HEK293T (cell line): ENCODE measurements at regions not wholly inside any gene's neighbourhood (a gene's known extent, or its start where the extent isn't known, plus 50 kb on each side); places are given as distances from the start of the nearest gene placed in this dataset.

ENCODE experiments used
- CTCF ChIA-PET: fragments of 350-600 bp; formaldehyde crosslinking; extraction: SDS; loops from one replicate; lab custom pipeline; 2021; ENCODE audit warnings: antibody characterized with exemption, inconsistent platforms; lab: Yijun Ruan, JAX
- POLR2A ChIA-PET: fragments of 350-600 bp; formaldehyde crosslinking; extraction: SDS; loops from one replicate; lab custom pipeline; 2020; ENCODE audit warnings: antibody characterized with exemption, inconsistent platforms; lab: Yijun Ruan, JAX
- DNase-seq: peaks from one replicate; pipeline ENCODE4 v3.0.0; 2012; ENCODE audit warnings: mixed read lengths; ENCODE audit errors: extremely low spot score
- ARNT ChIP-seq: fragments of 450-650 bp; IDR thresholded peaks from 2 replicates; pipeline ENCODE4 v1.6.1; 2017; ENCODE audit warnings: mild to moderate bottlenecking
- BHLHE40 ChIP-seq: fragments of 450-650 bp; IDR thresholded peaks from 2 replicates; pipeline ENCODE4 v1.6.1; 2016; ENCODE audit warnings: mild to moderate bottlenecking, moderate library complexity, borderline replicate concordance
- CTBP1 ChIP-seq: fragments of 450-650 bp; IDR thresholded peaks from 2 replicates; pipeline ENCODE4 v1.6.1; 2016; ENCODE audit warnings: borderline replicate concordance
- ELF4 ChIP-seq: fragments of 450-650 bp; IDR thresholded peaks from 2 replicates; pipeline ENCODE4 v1.6.1; 2017; ENCODE audit warnings: antibody characterized with exemption
- FOXA1 ChIP-seq: fragments of 450-650 bp; IDR thresholded peaks from 2 replicates; pipeline ENCODE4 v1.6.1; 2016; ENCODE audit warnings: mild to moderate bottlenecking
- FOXK2 ChIP-seq: fragments of 450-650 bp; IDR thresholded peaks from 2 replicates; pipeline ENCODE4 v1.6.1; 2016; ENCODE audit warnings: mild to moderate bottlenecking
- FOXM1 ChIP-seq: fragments of 450-650 bp; IDR thresholded peaks from 2 replicates; pipeline ENCODE4 v1.6.1; 2017; ENCODE audit warnings: mild to moderate bottlenecking, borderline replicate concordance
- HDGF ChIP-seq: fragments of 450-650 bp; IDR thresholded peaks from 2 replicates; pipeline ENCODE4 v1.6.1; 2017; ENCODE audit warnings: antibody characterized with exemption, borderline replicate concordance
- L3MBTL2 ChIP-seq: fragments of 450-650 bp; conservative IDR thresholded peaks from 2 replicates; pipeline ENCODE4 v1.6.1; 2016; ENCODE audit warnings: mild to moderate bottlenecking
- LEF1 ChIP-seq: fragments of 450-650 bp; IDR thresholded peaks from 2 replicates; pipeline ENCODE4 v1.6.1; 2017; ENCODE audit warnings: mild to moderate bottlenecking, borderline replicate concordance
- NFRKB ChIP-seq: fragments of 450-650 bp; IDR thresholded peaks from 2 replicates; pipeline ENCODE4 v1.6.1; 2016; ENCODE audit warnings: mild to moderate bottlenecking, moderate library complexity
- PKNOX1 ChIP-seq: fragments of 450-650 bp; IDR thresholded peaks from 2 replicates; pipeline ENCODE4 v1.6.1; 2016
- SP1 ChIP-seq: fragments of 450-650 bp; IDR thresholded peaks from 2 replicates; pipeline ENCODE4 v1.6.1; 2017
- SUZ12 ChIP-seq: fragments of 450-650 bp; IDR thresholded peaks from 2 replicates; pipeline ENCODE4 v1.6.1; 2016; ENCODE audit warnings: mild to moderate bottlenecking
- TARDBP ChIP-seq: fragments of 450-650 bp; IDR thresholded peaks from 2 replicates; pipeline ENCODE4 v1.6.1; 2016
- ZNF384 ChIP-seq: fragments of 450-650 bp; IDR thresholded peaks from 2 replicates; pipeline ENCODE4 v1.6.1; 2016

DNA sequence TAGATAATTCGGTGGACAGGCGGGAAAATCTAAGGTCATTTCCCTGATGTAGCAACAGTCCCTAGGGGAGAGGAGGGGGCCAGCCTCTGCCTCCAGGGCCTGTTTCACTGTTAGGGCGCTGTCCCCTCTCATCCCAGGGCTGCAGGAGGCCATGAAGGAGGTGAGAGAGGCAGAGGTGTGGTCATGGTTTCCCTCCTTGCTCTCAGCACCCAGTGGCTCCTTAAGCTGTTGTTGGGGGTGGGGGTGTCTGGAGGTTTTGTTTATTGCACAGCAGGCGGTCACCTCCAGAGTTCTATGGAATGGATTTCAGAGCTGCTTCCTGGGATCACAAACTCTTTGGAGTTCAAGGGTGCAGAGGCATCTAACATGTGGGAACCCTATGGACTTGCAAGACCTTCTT, 212.5 kb upstream of the RTL1 start:
- TF ChIP-seq HDGF (no peak), ARNT (no peak), FOXK2 (no peak), SUZ12 (no peak), LEF1 (no peak), BHLHE40 (no peak), NFRKB (no peak), SP1 (no peak), PKNOX1 (no peak), L3MBTL2 (no peak), CTBP1 (no peak), ELF4 (no peak), TARDBP (no peak), FOXA1 (no peak), FOXM1 (no peak), ZNF384 (no peak)
- DNase-seq: no peak
- ChIA-PET CTCF (no interaction called here), POLR2A (no interaction called here)

DNA sequence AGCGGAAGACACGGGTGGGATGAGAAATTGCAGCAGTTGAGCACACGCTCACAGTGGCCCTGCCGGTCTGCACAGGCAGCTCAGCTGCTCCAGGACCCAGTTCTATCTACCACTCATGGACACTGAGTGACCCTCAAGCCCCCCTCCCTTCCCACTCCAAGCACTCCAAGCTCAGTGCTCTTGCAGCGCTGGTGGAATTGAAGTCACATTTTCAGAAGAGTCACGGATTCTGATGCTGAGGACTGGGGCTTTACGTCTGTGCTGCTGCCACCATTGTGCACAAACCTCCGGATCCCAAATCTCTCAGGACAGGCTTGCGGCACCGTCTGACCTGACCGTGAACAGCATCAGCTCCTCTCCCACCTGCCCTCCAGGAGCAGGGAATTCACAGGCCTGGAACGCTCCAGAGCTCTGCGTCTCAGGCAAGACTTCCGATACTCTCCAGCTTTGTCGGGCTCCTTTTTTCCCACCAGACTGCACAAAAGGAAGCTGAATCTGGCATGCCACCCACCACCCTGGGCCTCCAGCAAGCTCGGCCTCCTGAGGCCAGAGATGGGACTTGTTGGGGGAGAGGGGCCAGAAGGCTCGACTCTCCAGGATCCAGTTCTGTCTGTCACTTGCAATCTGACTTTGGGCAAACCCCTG, 213.1 kb upstream of the RTL1 start:
- POLR2A ChIA-PET: no interaction called here
- no peak for TF ChIP-seq NFRKB
- no peak for TF ChIP-seq HDGF
- TF ChIP-seq ZNF384: no peak
- TF ChIP-seq FOXK2: no peak
- TF ChIP-seq BHLHE40: no peak
- TF ChIP-seq FOXM1: no peak
- TF ChIP-seq SUZ12: no peak
- CTCF ChIA-PET: no interaction called here
- DNase-seq: no peak

DNA sequence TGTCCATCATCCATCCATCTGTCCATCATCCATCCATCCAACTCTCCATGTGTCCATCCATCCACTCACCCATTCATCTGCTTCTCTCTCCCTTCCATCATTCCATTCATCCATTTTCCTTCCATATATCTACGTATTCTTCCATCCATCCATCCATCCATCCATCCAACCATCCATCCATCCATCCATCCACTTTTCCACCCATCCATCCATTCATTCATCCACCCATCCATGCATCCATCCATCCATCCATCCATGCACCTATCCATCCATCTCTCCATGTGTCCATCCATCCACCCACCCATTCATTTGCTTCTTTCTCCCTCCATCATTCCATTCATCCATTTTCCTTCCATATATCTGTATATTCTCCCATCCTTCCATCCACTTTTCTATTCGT, 214.0 kb upstream of the RTL1 start:
- CTCF ChIA-PET: no interaction called here
- DNase-seq: no peak
- POLR2A ChIA-PET: interaction anchor here (0.7 kb wide), 1 partner anchor 16 kb away, joined by 3 read pairs; no protein-coding TSS in a partner anchor
- no peak for TF ChIP-seq HDGF
- no peak for TF ChIP-seq FOXA1
- TF ChIP-seq L3MBTL2: no peak
- TF ChIP-seq SUZ12: no peak
- TF ChIP-seq BHLHE40: no peak
- TF ChIP-seq ZNF384: no peak
- TF ChIP-seq CTBP1: no peak
- TF ChIP-seq SP1: no peak
- no peak for TF ChIP-seq PKNOX1
- no peak for TF ChIP-seq ELF4
- TF ChIP-seq ARNT: no peak

- ChIA-PET POLR2A (no interaction called here), CTCF (no interaction called here)
- no peak for DNase-seq
- TF ChIP-seq FOXK2: no peak
- no peak for TF ChIP-seq CTBP1
- no peak for TF ChIP-seq NFRKB
- TF ChIP-seq ELF4: no peak
- TF ChIP-seq LEF1: no peak
- no peak for TF ChIP-seq L3MBTL2
- TF ChIP-seq BHLHE40: no peak
- TF ChIP-seq TARDBP: no peak
- TF ChIP-seq ARNT: no peak
- no peak for TF ChIP-seq PKNOX1
- TF ChIP-seq SUZ12: no peak
- no peak for TF ChIP-seq FOXM1
- TF ChIP-seq FOXA1: no peak
- no peak for TF ChIP-seq SP1
- TF ChIP-seq ZNF384: no peak
- TF ChIP-seq HDGF: no peak
These were observed 214.7 kb upstream of the RTL1 start for GRCh38 chr14:101118233-101118632.

DNA sequence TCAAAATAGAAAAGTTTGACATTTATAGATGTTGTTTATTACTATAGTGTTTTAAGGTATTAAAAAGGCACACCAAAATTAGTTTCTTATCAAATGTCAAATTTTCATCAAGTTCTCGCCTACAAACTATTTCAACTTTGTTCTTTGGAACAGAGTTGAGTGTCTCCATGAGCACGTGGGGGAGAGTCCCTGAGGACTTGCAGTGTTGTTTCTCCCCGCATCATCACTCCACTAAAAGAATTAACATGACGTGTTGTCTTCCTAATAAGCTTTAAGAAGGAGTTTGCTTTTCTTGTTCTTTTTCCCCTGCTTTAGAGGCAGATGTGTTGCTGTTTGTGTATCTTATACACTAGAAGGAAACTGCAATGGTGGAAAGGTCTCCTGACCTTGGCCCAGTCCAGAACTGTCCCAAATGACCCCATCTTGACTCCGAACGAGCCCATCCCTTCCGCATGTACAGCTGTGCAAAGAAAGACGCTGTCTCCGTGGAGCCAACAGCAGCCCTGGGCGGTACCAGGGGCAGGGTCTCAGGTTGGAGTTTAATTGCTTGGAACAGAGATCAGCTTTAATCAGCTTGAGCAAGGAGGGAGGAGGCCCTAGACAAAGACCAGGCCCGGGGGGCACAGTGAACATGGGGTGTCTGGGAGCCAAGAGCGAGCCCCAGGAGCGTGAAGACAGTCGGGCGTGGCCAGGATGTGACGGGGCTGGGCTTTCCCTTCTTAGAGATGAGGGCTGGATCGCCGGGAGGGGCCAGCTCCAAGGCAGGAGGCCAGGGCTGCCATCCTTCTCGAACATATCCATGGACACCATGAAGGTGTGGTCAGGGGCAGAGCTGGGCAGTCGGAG, 215.4 kb upstream of the RTL1 start:
- CTCF ChIA-PET: no interaction called here
- no peak for DNase-seq
- POLR2A ChIA-PET: no interaction called here
- TF ChIP-seq TARDBP: no peak

GRCh38 chr14:101119830-101120571, 216.5 kb upstream of the RTL1 start:
- DNase-seq: no peak
- TF ChIP-seq SUZ12 (no peak), ELF4 (no peak), TARDBP (no peak), CTBP1 (no peak), L3MBTL2 (no peak), FOXM1 (no peak), SP1 (no peak), LEF1 (no peak), HDGF (no peak), FOXK2 (no peak), ARNT (no peak), ZNF384 (no peak), BHLHE40 (no peak), FOXA1 (no peak), PKNOX1 (no peak), NFRKB (no peak)
- POLR2A ChIA-PET: no interaction called here
- CTCF ChIA-PET: no interaction called here
